ENCODE measurements at regions not wholly inside any gene's neighbourhood (a gene's known extent, or its start where the extent isn't known, plus 50 kb on each side); places are given as distances from the start of the nearest gene placed in this dataset.

DNA sequence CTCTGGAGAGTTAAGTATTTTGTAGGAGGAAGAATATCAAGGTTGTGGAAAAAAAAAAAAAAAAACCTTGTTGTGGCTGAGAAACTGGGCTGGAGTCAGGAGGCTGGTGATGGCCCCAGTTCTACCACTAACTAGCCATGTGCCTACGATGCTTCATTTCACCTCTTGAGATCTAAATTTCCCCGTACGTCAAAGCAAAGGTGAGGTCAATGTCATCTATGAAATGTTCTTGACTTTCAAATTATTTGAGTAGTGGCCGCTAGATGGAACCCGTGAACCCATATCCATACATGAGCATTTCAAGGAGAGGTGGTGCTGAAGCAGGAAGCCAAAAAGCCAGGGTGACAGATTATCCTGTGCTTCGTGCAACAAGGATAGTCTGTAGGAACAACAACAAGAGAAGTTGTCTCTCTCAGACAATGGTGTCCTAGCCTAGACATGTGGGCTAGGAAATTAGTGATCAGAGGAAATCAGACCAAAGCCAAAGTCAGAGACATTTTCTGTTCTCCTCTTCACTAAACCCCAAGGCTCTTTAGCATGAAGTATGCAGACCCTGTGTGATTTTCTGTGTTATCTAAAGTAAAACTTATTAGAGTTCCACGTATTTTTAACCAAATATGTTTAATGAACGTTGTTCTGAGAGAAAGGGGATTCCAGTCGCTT lies 95.5 kb upstream of the ETV6 start:
- H3K36me3 ChIP-seq (ENCODE audit: control insufficient read depth, insufficient read depth, low read length), result no peaks in the 10 kb centered on the region
- H2AFZ ChIP-seq (ENCODE audit: low read length), result no peak overlapping the region
- no peak overlapping the region for H3K27ac ChIP-seq (ENCODE audit: insufficient read depth, low read length)
- H3K79me2 ChIP-seq (ENCODE audit: control insufficient read depth, insufficient read depth, low read length), result no peaks in the 10 kb centered on the region
- H3K4me1 ChIP-seq (ENCODE audit: control insufficient read depth, extremely low read depth, insufficient read depth, low read length), result no peaks in the 10 kb centered on the region
- H3K27me3 ChIP-seq (ENCODE audit: control insufficient read depth, insufficient read depth, low read length), result peaks cover 2% of the 10 kb centered on the region
- H3K4me3 ChIP-seq (replicated peaks in 1 of 4; ENCODE audit: control extremely low read depth in 1 of 4, insufficient read depth in 1 of 4, low read depth in 3 of 4, low read length in 4 of 4), result no peak overlapping the region
- peak; percentile 57 to 64 for DNase-seq (ENCODE audit: low read depth in 2 of 2)
- no peak overlapping the region for H3K4me2 ChIP-seq (ENCODE audit: extremely low read depth, insufficient read depth, low read length)
- no peaks in the 10 kb centered on the region for H3K9me3 ChIP-seq (ENCODE audit: control insufficient read depth, insufficient read depth, low read depth, low read length)
- H3K9ac ChIP-seq (ENCODE audit: insufficient read depth, low read length), result no peak overlapping the region
- no peaks in the 10 kb centered on the region for H4K20me1 ChIP-seq (ENCODE audit: control insufficient read depth, extremely low read depth, insufficient read depth, low read length)
- TF ChIP-seq, protein P1, sequence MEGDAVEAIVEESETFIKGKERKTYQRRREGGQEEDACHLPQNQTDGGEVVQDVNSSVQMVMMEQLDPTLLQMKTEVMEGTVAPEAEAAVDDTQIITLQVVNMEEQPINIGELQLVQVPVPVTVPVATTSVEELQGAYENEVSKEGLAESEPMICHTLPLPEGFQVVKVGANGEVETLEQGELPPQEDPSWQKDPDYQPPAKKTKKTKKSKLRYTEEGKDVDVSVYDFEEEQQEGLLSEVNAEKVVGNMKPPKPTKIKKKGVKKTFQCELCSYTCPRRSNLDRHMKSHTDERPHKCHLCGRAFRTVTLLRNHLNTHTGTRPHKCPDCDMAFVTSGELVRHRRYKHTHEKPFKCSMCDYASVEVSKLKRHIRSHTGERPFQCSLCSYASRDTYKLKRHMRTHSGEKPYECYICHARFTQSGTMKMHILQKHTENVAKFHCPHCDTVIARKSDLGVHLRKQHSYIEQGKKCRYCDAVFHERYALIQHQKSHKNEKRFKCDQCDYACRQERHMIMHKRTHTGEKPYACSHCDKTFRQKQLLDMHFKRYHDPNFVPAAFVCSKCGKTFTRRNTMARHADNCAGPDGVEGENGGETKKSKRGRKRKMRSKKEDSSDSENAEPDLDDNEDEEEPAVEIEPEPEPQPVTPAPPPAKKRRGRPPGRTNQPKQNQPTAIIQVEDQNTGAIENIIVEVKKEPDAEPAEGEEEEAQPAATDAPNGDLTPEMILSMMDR (conservative IDR thresholded peaks at IDR 0.05 in 1 of 2, IDR thresholded peaks at IDR 0.05 in 1 of 2; ENCODE audit: low read depth in 1 of 2, low read length in 2 of 2), result peak; percentile 61 to 69
- no peak for TF ChIP-seq EZH2 (IDR thresholded peaks at IDR 0.05; ENCODE audit: low read length, missing control alignments)

DNA sequence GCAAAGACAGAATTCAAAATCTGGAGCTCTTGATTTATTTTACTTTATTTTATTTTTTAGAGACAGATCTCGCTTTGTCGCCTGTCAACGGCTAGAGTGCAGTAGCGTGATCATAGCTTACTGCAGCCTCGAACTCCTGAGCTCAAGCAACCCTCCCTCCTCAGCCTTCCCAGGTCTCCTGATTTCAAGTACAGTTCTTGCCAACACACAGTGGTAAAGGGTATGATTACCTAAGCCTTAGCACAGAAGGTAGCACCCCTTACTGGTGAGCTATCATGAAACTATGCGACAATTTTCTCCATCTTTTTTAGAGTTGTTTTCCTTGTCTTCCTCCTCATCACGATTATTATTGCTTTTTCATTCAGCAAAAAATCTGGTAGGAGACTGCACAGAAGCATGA lies 94.3 kb upstream of the ETV6 start:
- Histone ChIP-seq H3K27ac (ENCODE audit: insufficient read depth, low read length) (no peak overlapping the region), H3K9ac (ENCODE audit: insufficient read depth, low read length) (no peak overlapping the region), H3K4me1 (ENCODE audit: control insufficient read depth, extremely low read depth, insufficient read depth, low read length) (no peaks in the 10 kb centered on the region), H3K4me3 (replicated peaks in 1 of 4; ENCODE audit: control extremely low read depth in 1 of 4, insufficient read depth in 1 of 4, low read depth in 3 of 4, low read length in 4 of 4) (no peak overlapping the region), H3K79me2 (ENCODE audit: control insufficient read depth, insufficient read depth, low read length) (no peaks in the 10 kb centered on the region), H3K9me3 (ENCODE audit: control insufficient read depth, insufficient read depth, low read depth, low read length) (no peaks in the 10 kb centered on the region), H2AFZ (ENCODE audit: low read length) (no peak overlapping the region), H3K27me3 (ENCODE audit: control insufficient read depth, insufficient read depth, low read length) (peaks cover 2% of the 10 kb centered on the region), H3K36me3 (ENCODE audit: control insufficient read depth, insufficient read depth, low read length) (no peaks in the 10 kb centered on the region), H4K20me1 (ENCODE audit: control insufficient read depth, extremely low read depth, insufficient read depth, low read length) (no peaks in the 10 kb centered on the region), H3K4me2 (ENCODE audit: extremely low read depth, insufficient read depth, low read length) (no peak overlapping the region)
- no peak for DNase-seq (ENCODE audit: low read depth in 2 of 2)
- TF ChIP-seq EZH2 (IDR thresholded peaks at IDR 0.05; ENCODE audit: low read length, missing control alignments), result no peak
- TF ChIP-seq, protein P1 (conservative IDR thresholded peaks at IDR 0.05 in 1 of 2, IDR thresholded peaks at IDR 0.05 in 1 of 2; ENCODE audit: low read depth in 1 of 2, low read length in 2 of 2), result no peak

DNA sequence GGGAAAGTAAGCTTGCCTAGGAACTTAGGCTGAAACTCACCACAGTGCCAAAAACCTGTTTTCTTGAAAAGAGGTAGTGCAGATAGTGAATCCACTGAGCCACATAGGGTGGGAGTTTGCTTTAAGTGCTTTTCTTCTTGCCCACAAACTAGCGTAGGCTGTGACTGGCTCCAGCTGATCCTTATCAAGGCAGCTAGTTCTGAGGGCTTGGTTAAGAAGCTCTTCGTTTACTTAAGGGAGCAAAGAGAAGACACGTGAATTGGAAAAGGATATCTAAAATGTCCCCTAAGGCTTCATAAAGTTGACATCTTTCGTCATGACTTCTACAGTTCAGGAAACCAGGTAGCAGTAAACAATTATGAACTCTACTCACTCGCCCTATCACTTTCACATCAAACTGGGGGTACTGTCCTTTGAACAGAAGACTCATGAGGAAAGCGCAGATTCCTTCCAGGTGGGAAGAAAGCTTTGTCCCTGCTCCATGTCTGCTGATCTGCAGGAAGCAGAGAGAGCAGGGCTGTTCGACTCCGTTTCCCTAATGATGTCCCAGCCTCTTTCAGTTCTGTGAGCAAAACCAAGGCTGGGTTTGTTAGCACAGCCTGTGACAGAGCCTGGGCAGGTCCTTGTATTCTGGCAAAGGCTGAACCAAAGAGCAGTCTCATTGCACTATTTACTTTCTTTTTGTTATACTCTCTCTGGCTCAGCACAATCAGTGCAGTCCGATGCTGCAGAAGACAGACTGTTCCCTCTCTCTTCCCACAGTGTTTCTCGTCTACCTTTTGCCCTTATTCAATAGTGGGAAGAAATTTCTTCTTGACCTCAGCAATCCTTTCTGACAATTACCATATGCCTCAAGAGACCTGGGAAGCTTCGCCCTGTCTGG lies 93.5 kb upstream of the ETV6 start:
- Histone ChIP-seq H3K79me2 (ENCODE audit: control insufficient read depth, insufficient read depth, low read length) (no peaks in the 10 kb centered on the region), H3K4me2 (ENCODE audit: extremely low read depth, insufficient read depth, low read length) (no peak overlapping the region), H3K27me3 (ENCODE audit: control insufficient read depth, insufficient read depth, low read length) (peaks cover 2% of the 10 kb centered on the region), H3K4me3 (replicated peaks in 1 of 4; ENCODE audit: control extremely low read depth in 1 of 4, insufficient read depth in 1 of 4, low read depth in 3 of 4, low read length in 4 of 4) (no peak overlapping the region), H3K9ac (ENCODE audit: insufficient read depth, low read length) (no peak overlapping the region), H3K4me1 (ENCODE audit: control insufficient read depth, extremely low read depth, insufficient read depth, low read length) (no peaks in the 10 kb centered on the region), H3K27ac (ENCODE audit: insufficient read depth, low read length) (no peak overlapping the region), H4K20me1 (ENCODE audit: control insufficient read depth, extremely low read depth, insufficient read depth, low read length) (no peaks in the 10 kb centered on the region), H3K9me3 (ENCODE audit: control insufficient read depth, insufficient read depth, low read depth, low read length) (no peaks in the 10 kb centered on the region), H3K36me3 (ENCODE audit: control insufficient read depth, insufficient read depth, low read length) (no peaks in the 10 kb centered on the region), H2AFZ (ENCODE audit: low read length) (no peak overlapping the region)
- DNase-seq (ENCODE audit: low read depth in 2 of 2), result peak in 1 of 2 donors; percentile 39
- TF ChIP-seq EZH2 (IDR thresholded peaks at IDR 0.05; ENCODE audit: low read length, missing control alignments), result no peak
- TF ChIP-seq, protein P1 (conservative IDR thresholded peaks at IDR 0.05 in 1 of 2, IDR thresholded peaks at IDR 0.05 in 1 of 2; ENCODE audit: low read depth in 1 of 2, low read length in 2 of 2), result no peak
